HAP-1 (cell line): ENCODE measurements at regions not wholly inside any gene's neighbourhood (a gene's known extent, or its start where the extent isn't known, plus 50 kb on each side); places are given as distances from the start of the nearest gene placed in this dataset.
"Not testable (repeated sequence)": the region's sequence is repeated elsewhere in the genome, so short reads cannot be mapped to it uniquely, and the experiment has no call there.

Experiments
- DNase-seq, 2 experiments: peaks; one replicate each; pipeline ENCODE4 v3.0.0-alpha.2; 2016 to 2020; ENCODE audit warnings: low spot score in 2 of 2
- H3K27me3 ChIP-seq: fragments of 250-450 bp; sonication (Bioruptor Pico); 2 replicates; pipeline ENCODE4 v1.5.1; 2020; ENCODE audit warnings: low read depth, mild to moderate bottlenecking, moderate library complexity
- H3K36me3 ChIP-seq: fragments of 250-450 bp; sonication (Bioruptor Pico); replicated peaks from 2 replicates; pipeline ENCODE4 v1.5.1; 2020; ENCODE audit warnings: mild to moderate bottlenecking
- H3K4me1 ChIP-seq: fragments of 250-450 bp; sonication (Bioruptor Pico); 2 replicates; pipeline ENCODE4 v1.5.1; 2020; ENCODE audit warnings: mild to moderate bottlenecking
- H3K4me3 ChIP-seq: fragments of 250-450 bp; sonication (Bioruptor Pico); 2 replicates; pipeline ENCODE4 v1.5.1; 2020; ENCODE audit warnings: mild to moderate bottlenecking, moderate library complexity
- H3K9me3 ChIP-seq: fragments of 250-450 bp; sonication (Bioruptor Pico); 2 replicates; pipeline ENCODE4 v1.5.1; 2020; ENCODE audit warnings: mild to moderate bottlenecking, moderate library complexity
- in situ Hi-C: fragments of 300-500 bp; cut with MboI; formaldehyde crosslinking; loops from 3 replicates; pipeline ENCODE4 v1.14.3; 2020; ENCODE audit warnings: low sequenced_read_pairs, inconsistent platforms, mixed read lengths

GRCh38 chr6:100202417-100203194, 208.6 kb upstream of the MCHR2 start:
- H3K4me1 ChIP-seq, result no peaks in the 10 kb centered on the region
- DNase-seq, result no peak
- no peak overlapping the region for H3K4me3 ChIP-seq
- in situ Hi-C loops, result no loop called here
- H3K9me3 ChIP-seq, result no peaks in the 10 kb centered on the region
- no peaks in the 10 kb centered on the region for H3K27me3 ChIP-seq
- H3K36me3 ChIP-seq, result no peaks in the 10 kb centered on the region

- H3K9me3 ChIP-seq, in situ Hi-C loops, H3K4me1 ChIP-seq, H3K27me3 ChIP-seq, DNase-seq, H3K4me3 ChIP-seq, H3K36me3 ChIP-seq: not testable (repeated sequence)
These were observed 202.4 kb upstream of the MCHR2 start for GRCh38 chr6:100196214-100196982.

GRCh38 chr6:100195244-100195643, 201.2 kb upstream of the MCHR2 start:
- H3K36me3 ChIP-seq, H3K4me3 ChIP-seq, in situ Hi-C loops, H3K9me3 ChIP-seq, H3K27me3 ChIP-seq, DNase-seq, H3K4me1 ChIP-seq: not testable (repeated sequence)

GRCh38 chr6:100194535-100194934, 200.5 kb upstream of the MCHR2 start:
- Histone ChIP-seq H3K36me3 (no peaks in the 10 kb centered on the region), H3K4me1 (no peaks in the 10 kb centered on the region), H3K9me3 (no peaks in the 10 kb centered on the region), H3K4me3 (no peak overlapping the region), H3K27me3 (no peaks in the 10 kb centered on the region)
- in situ Hi-C loops, result no loop called here
- DNase-seq, result no peak

- DNase-seq, result no peak
- Histone ChIP-seq H3K4me3 (no peak overlapping the region), H3K9me3 (no peaks in the 10 kb centered on the region), H3K27me3 (0 out of 2 replicates have a peak, but pooled peaks cover 3% of the 10 kb centered on the region), H3K36me3 (no peaks in the 10 kb centered on the region), H3K4me1 (no peaks in the 10 kb centered on the region)
- in situ Hi-C loops, result no loop called here
These were observed 194.7 kb upstream of the MCHR2 start for GRCh38 chr6:100188754-100189153.

- in situ Hi-C loops, result no loop called here
- 0 out of 2 replicates have a peak, but pooled peaks cover 3% of the 10 kb centered on the region for H3K27me3 ChIP-seq
- no peaks in the 10 kb centered on the region for H3K9me3 ChIP-seq
- DNase-seq, result no peak
- H3K4me3 ChIP-seq, result no peak overlapping the region
- H3K4me1 ChIP-seq, result no peaks in the 10 kb centered on the region
- no peaks in the 10 kb centered on the region for H3K36me3 ChIP-seq
These were observed 192.5 kb upstream of the MCHR2 start for GRCh38 chr6:100186552-100186951.

GRCh38 chr6:100185615-100186014, 191.6 kb upstream of the MCHR2 start:
- Histone ChIP-seq H3K4me3 (no peak overlapping the region), H3K9me3 (no peaks in the 10 kb centered on the region), H3K4me1 (no peaks in the 10 kb centered on the region), H3K36me3 (no peaks in the 10 kb centered on the region), H3K27me3 (0 out of 2 replicates have a peak, but pooled peaks cover 3% of the 10 kb centered on the region)
- DNase-seq, result no peak
- in situ Hi-C loops, result no loop called here

GRCh38 chr6:100184473-100184872, 190.4 kb upstream of the MCHR2 start:
- H3K9me3 ChIP-seq, result no peaks in the 10 kb centered on the region
- no peaks in the 10 kb centered on the region for H3K4me1 ChIP-seq
- no peak for DNase-seq
- no peaks in the 10 kb centered on the region for H3K36me3 ChIP-seq
- H3K4me3 ChIP-seq, result no peak overlapping the region
- H3K27me3 ChIP-seq, result 0 out of 2 replicates have a peak, but pooled peaks cover 3% of the 10 kb centered on the region
- in situ Hi-C loops, result no loop called here

GRCh38 chr6:100182313-100182712, 188.3 kb upstream of the MCHR2 start:
- Histone ChIP-seq H3K4me3 (no peak overlapping the region), H3K4me1 (no peaks in the 10 kb centered on the region), H3K9me3 (no peaks in the 10 kb centered on the region), H3K27me3 (no peaks in the 10 kb centered on the region), H3K36me3 (no peaks in the 10 kb centered on the region)
- DNase-seq, result no peak
- in situ Hi-C loops, result no loop called here

- H3K36me3 ChIP-seq, result no peaks in the 10 kb centered on the region
- H3K9me3 ChIP-seq, result no peaks in the 10 kb centered on the region
- no peak overlapping the region for H3K4me3 ChIP-seq
- in situ Hi-C loops, result no loop called here
- DNase-seq, result no peak
- H3K27me3 ChIP-seq, result no peaks in the 10 kb centered on the region
- H3K4me1 ChIP-seq, result peaks cover 3% of the 10 kb centered on the region; the same call in 1 of the 2 replicates
These were observed 187.3 kb upstream of the MCHR2 start for GRCh38 chr6:100181309-100181708.

GRCh38 chr6:100179576-100179975, 185.6 kb upstream of the MCHR2 start:
- no peak overlapping the region for H3K4me3 ChIP-seq
- in situ Hi-C loops, result no loop called here
- no peaks in the 10 kb centered on the region for H3K27me3 ChIP-seq
- H3K9me3 ChIP-seq, result no peaks in the 10 kb centered on the region
- no peak for DNase-seq
- no peaks in the 10 kb centered on the region for H3K36me3 ChIP-seq
- peaks cover 12% of the 10 kb centered on the region; the same call in 1 of the 2 replicates for H3K4me1 ChIP-seq

- Histone ChIP-seq H3K9me3 (no peaks in the 10 kb centered on the region), H3K36me3 (no peaks in the 10 kb centered on the region)
- in situ Hi-C loops, result no loop called here
These were observed 183.9 kb upstream of the MCHR2 start for GRCh38 chr6:100177956-100178355.

GRCh38 chr6:100176951-100177710, 183.1 kb upstream of the MCHR2 start:
- DNase-seq, result no peak
- H3K27me3 ChIP-seq, result no peaks in the 10 kb centered on the region
- H3K4me3 ChIP-seq, result no peak overlapping the region
- H3K4me1 ChIP-seq, result peaks cover 17% of the 10 kb centered on the region; the same call in 1 of the 2 replicates
- H3K36me3 ChIP-seq, result no peaks in the 10 kb centered on the region
- H3K9me3 ChIP-seq, result no peaks in the 10 kb centered on the region
- in situ Hi-C loops, result no loop called here

More at GRCh38 chr6:100177956-100178355, 183.9 kb upstream of the MCHR2 start:
- no peak overlapping the region for H3K4me3 ChIP-seq
- H3K4me1 ChIP-seq, result peaks cover 12% of the 10 kb centered on the region; the same call in 1 of the 2 replicates
- no peaks in the 10 kb centered on the region for H3K27me3 ChIP-seq
- DNase-seq, result no peak
